Retinal pigment epithelial cell (primary cell): ENCODE measurements at regions not wholly inside any gene's neighbourhood (a gene's known extent, or its start where the extent isn't known, plus 50 kb on each side); places are given as distances from the start of the nearest gene placed in this dataset.

Experiments
- DNase-seq: peaks from one replicate; pipeline ENCODE4 v3.0.0-alpha.2; 2010; ENCODE audit warnings: low read depth
- H3K4me3 ChIP-seq: 2 replicates; pipeline ENCODE4 v1.5.1; 2011; ENCODE audit warnings: mild to moderate bottlenecking, low read length, control low read depth, moderate library complexity
- TF ChIP-seq, protein P1 (sequence below): conservative IDR thresholded peaks from 2 replicates; pipeline ENCODE4 v1.5.1; 2011; ENCODE audit warnings: low read depth, low read length, control low read depth, inconsistent platforms

- H3K4me3 ChIP-seq, result no peak overlapping the region
- DNase-seq, result no peak
- TF ChIP-seq, protein P1, sequence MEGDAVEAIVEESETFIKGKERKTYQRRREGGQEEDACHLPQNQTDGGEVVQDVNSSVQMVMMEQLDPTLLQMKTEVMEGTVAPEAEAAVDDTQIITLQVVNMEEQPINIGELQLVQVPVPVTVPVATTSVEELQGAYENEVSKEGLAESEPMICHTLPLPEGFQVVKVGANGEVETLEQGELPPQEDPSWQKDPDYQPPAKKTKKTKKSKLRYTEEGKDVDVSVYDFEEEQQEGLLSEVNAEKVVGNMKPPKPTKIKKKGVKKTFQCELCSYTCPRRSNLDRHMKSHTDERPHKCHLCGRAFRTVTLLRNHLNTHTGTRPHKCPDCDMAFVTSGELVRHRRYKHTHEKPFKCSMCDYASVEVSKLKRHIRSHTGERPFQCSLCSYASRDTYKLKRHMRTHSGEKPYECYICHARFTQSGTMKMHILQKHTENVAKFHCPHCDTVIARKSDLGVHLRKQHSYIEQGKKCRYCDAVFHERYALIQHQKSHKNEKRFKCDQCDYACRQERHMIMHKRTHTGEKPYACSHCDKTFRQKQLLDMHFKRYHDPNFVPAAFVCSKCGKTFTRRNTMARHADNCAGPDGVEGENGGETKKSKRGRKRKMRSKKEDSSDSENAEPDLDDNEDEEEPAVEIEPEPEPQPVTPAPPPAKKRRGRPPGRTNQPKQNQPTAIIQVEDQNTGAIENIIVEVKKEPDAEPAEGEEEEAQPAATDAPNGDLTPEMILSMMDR, result no peak
Measured at GRCh38 chr10:31687663-31688482, 240.8 kb downstream of the ARHGAP12 start.

GRCh38 chr10:31686599-31686998, 242.0 kb downstream of the ARHGAP12 start:
- TF ChIP-seq, protein P1, result no peak
- no peak overlapping the region for H3K4me3 ChIP-seq
- no peak for DNase-seq

DNA sequence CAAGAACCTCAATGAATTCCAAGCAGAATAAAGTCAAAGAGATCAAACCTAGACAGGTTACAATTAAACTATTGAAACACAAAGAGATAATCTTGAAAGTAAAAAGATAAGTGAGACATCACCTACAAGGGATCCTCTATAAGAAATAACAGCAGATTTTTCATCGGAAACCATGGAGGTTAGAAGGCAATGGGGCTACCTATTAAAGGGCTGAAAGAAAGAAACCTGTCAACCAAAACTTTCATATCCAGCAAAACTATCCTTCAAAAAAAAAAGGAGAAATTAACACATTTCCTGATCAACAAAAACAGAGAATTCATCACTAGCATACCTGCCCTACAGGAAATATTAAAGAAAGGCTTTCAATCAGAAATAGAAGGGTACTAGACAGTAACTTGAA, 244.9 kb downstream of the ARHGAP12 start:
- H3K4me3 ChIP-seq, result no peak overlapping the region
- DNase-seq, result no peak
- TF ChIP-seq, protein P1, result no peak

GRCh38 chr10:31679936-31680335, 248.7 kb downstream of the ARHGAP12 start:
- DNase-seq, result no peak
- no peak overlapping the region for H3K4me3 ChIP-seq
- TF ChIP-seq, protein P1, result no peak

DNA sequence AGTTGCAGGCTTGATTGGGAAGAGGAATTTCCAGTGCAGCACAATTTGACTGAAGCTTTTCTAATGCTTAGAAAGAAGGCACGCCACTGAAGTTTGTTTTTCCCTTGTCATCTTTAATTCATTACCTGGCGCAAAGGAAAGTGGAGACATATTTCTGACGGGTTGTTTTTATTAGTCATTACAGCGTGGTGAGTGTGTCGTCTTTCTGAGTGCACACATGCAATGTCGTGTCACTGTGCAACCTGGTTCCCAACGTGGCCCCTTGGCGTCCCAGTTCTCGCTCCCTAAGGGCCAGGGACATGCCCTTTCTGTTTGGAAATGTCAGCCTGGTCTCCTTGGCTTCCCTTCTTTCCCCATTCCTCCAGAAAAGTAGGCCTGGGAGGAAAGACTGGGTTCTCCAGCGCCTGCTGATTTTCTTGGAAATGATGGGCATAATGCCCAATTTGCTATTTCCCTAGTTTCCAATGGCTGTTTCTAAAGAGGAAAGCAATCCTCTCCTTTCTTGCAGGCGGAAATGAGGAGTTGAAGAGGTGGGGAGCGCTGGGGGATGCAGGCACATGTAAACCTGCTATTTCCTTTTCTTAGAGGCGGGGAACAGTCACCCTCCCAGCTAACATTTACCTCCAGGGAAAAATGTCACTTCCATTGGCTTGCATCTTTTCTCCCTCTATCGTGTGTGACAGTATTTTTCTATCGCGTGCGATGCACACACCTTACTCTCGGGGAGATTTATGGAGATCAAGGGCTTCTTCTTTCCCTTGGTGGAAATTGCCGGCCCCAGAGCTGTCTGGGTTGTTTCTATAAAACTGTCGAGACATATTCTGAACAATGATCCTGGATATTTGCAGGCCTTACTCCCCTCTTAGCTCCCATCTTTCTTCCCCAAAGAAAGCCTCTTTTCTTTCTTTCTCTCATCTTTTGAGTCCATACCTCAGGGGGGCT, 249.8 kb downstream of the ARHGAP12 start:
- H3K4me3 ChIP-seq, result no peak overlapping the region
- TF ChIP-seq, protein P1, result no peak
- no peak for DNase-seq

- no peak overlapping the region for H3K4me3 ChIP-seq
- DNase-seq, result no peak
- TF ChIP-seq, protein P1, result no peak
Measured at GRCh38 chr10:31678139-31678536, 250.5 kb downstream of the ARHGAP12 start.
